HG03460 (cell line): ENCODE measurements at regions not wholly inside any gene's neighbourhood (a gene's known extent, or its start where the extent isn't known, plus 50 kb on each side); places are given as distances from the start of the nearest gene placed in this dataset.
"Not testable (repeated sequence)": the region's sequence is repeated elsewhere in the genome, so short reads cannot be mapped to it uniquely, and the experiment has no call there.

Source experiments
- ATAC-seq: cut with Tn5 transposase; IDR thresholded peaks from one replicate; pipeline ENCODE4 v1.9.1; 2021; ENCODE audit not compliant: unreplicated experiment

DNA sequence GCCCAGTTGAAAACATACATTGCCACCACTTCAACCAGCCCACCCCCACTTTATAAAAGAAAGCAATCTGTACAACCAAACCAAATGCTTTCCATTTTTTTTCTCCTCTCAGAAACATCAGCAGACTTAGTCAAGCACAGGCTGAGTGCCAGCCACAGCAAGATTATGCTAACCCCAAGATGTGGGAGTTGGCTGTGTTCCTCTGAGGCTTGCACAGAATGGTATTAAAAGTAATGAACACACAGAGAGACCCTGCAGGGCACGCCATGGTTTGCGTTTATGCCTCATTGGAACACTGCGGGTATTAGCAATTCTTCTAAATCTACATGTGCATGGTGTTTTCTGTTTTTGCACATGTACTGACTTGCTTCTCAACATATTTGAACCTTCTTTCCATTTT lies 419.9 kb upstream of the GRAMD2B start:
- no peak for ATAC-seq

DNA sequence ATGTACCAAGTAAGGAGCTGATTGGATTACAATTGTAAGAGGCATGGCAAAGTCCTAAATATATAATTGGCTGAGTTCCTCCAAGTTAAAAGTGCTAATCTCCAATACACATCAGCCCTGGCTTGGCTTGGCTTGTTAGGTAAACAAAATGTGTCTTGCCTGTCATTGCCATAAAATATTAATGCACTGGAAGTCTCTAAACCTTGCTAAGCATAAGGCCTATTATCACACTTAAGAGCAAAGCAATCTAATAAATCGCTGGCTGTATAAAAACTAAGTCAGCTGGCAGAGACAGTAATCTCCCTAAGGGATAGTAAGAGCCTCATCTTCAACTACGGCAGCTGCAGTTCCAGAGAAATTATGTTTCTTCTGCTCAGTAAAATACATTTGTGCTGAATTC lies 418.6 kb upstream of the GRAMD2B start:
- no peak for ATAC-seq

DNA sequence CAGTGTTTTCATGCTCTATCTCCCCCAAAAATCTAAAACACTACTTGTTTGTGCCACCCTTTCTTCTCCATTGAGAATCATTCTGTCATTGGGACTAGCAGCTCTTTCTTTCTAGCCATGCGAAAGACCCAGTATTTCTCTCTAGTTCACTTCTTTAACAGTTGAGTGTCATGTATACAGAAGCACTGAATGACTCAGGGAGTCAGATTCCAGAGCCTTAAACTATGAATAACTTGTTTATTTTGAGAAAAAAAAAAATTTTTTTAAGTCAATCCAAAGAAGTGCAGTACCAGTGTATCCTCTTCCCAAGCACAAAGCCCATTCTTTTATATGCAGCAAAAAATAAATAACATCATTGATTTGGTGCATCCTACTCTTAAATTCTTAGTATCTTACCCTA lies 415.4 kb upstream of the GRAMD2B start:
- no peak for ATAC-seq

DNA sequence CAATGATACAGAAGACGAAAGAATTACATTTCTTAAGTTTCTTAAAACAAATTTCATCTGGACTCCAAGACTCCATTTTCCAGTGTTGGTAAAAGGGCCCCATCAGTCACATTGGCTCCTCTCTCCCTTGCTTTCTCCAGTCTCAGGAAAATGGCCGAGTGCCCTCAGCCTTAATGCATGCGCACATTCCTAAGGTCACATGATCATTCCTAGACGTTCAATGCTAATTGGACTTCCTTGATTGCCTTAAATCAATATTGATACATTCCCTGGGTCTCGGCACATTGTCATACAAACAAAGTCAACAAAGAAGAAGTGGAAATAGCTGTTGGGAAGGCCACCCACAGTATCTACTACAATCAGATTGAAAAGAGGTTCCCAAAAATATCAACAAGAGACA lies 413.6 kb upstream of the GRAMD2B start:
- ATAC-seq = no peak

DNA sequence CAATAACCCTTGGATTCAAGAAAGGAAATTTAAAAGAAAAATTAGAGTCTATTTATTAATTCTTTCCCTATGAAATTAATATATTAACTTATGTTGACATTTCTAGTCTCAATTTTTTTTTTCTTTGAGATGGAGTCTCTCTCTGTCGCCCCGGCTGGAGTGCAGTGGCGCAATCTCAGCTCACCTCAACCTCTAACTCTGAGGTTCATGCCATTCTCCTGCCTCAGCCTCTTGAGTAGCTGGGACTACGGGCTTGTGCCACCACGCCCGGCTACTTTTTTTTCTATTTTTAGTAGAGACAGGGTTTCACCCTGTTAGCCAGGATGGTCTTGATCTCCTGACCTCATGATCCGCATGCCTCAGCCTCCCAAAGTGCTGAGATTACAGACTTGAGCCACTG lies 411.7 kb upstream of the GRAMD2B start:
- not testable (repeated sequence) for ATAC-seq

DNA sequence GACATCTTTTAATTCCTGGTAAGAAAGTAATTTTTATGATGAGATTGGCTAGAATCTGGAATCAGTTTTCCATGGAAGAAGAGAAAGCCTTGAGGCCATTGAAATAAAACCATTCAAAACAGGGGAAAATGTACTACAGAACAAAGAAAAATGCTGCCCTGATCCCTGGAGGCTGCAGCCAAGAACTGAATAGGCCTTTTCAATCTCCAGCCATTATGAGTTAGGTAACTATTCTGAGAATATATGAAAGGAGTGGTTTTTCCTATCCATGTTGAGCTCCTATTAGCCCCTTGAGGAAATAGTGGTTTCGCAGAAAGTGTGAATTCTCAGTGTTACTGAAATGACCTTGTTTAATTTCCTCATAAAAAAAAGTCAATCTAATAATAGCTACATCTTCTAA lies 408.5 kb upstream of the GRAMD2B start:
- no peak for ATAC-seq

DNA sequence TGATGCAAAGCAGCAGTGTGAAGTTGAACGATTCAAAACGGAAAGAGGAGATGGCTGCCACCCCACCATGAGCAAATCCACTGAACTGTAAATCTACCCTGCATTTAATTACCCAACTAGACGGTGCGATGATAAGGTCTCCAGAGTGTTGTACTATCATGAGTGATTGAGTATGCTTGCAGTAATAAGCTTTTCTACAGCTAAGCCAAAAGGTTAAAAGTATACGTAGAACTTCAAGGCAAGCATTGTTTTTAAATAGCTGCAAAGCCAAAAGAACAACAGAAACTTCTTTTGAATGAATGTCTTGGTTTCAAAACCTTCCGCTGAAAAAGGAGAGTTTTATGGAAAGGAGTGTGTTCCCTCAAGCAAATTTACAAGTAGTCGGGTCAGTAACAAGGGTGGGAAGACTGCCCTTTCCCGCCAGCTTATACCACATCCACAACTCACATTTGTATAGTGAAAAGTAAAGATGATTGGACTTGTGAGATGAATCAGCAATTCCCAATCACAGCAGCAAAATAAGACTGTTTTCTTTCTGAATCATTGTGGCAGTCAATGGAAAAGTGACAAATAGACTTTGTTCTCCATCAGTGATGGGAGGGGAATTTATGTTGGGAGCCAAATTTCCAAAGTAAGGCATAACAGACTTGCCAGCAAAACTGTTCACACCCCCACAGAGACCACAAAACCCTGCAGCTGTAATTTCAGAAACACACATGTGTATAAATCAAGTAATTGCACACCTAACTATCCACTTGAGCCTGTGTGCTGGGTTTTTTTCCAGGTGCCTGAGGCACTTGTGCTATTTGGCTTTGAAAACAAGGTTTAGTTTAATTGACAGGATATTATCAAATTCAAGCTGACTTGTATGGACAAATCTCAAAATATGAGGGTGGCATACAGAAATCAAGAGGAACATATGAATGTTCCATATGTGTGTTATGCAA lies 407.7 kb upstream of the GRAMD2B start:
- ATAC-seq = no peak

DNA sequence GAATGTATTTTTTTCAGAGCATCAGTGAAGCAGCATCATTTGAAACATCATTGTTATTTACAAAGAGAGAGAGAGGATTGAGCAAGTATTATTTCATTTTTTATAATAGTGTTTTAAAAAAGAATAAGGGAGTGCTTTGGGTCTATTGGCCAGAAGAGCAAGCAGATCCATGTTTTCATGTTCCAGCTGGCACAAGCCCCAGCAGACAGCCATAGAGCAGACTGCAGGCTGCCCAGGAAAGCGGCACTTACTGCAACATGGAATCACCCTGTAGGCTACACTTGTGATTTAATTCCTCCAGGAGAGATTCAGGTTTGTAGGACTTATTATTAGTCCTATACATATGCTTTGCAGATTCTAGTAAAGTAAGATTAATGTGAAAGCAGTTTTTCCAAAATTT lies 407.0 kb upstream of the GRAMD2B start:
- ATAC-seq = no peak

DNA sequence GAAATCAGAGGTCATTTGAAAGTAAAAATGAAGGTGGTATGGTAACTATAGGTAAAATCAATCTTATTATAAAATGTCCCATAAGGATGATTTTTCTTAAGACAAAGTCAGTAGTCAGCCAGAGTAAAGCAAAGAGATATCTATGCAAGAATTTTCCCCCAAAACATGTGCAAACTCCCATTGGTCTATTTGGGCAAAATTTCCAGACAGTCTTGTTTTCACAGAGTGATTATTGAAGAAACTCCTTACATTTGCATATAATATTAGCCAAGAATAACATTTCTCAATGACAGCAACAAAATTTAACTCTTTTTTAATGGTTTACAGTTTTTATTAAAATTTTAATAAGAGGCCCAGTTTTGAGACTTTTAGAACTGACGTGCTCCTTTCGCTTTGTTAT lies 406.1 kb upstream of the GRAMD2B start:
- ATAC-seq = no peak

DNA sequence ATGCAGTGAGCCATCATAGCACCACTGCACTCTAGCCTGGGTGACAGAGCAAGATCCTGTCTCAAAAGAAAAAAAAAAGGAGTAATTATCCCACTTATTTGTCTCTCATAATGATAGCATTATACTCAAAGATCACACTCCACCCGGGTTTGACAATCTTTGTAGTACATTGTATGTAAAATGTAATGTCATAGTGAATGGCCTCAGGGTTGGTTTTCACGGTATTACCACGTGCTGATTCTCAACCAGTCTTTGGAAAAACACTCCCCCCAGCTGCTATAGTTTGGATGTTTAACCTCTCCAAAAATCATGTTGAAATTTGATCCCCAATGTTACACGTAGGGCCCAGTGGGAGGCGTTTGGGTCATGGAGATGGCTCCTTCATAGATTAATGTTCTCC lies 402.4 kb upstream of the GRAMD2B start:
- ATAC-seq = no peak

DNA sequence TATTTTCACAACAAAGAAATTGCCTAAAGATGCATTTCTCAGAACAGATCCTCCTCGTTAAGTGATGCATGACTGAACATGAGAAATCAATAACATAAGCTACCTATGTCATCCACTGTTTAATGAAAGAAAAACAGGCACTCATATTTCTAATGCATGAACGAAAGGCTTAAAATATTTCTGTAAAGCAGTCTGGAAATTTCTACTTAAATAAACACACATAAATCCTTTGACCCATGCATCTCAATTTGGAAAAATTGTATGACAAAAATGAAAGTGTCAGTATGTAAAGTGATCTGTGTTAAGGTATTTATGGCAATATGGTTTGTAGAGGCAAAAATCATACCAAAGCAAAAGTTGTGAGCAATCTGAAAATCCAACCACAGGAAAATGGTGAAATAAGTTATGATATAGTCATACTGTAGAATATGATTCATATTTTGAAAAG lies 399.2 kb upstream of the GRAMD2B start:
- ATAC-seq = no peak

DNA sequence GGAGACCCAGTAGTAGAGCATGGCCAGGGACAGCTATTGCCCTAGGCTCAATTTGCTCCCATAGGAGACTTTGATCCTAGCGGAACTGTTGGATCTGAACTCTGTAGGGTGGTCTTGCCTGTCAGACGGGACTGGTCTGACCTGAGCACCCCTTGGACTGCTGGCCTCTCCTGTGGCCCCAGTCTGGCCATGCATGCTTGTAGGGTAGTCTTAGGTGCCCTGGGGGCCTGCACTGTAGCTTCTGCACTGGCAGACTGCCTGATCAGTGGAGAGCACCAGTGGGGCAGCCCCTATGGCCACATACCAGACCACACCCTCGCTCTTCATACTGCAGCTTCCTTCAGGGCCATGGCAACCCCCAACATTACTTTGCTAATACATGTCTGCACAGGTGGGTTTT lies 396.1 kb upstream of the GRAMD2B start:
- ATAC-seq = no peak

DNA sequence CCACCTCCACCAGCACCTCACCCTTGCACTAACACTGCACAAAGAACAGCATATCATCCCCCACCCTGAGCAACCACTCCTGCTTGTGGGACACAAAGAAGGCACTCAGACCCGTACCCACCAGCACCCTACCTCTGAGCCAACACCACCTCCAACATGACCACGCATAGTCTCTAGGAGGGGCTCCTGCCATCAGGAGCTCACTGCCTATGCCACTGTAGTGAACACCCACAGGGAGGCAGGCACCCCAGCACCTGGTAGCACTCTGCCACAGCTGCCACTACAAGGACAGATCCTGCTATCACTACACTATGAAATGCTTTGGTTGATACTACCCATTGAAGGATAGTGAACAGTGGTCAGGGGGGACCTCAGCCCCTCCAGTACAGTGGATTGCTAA lies 395.6 kb upstream of the GRAMD2B start:
- no peak for ATAC-seq

DNA sequence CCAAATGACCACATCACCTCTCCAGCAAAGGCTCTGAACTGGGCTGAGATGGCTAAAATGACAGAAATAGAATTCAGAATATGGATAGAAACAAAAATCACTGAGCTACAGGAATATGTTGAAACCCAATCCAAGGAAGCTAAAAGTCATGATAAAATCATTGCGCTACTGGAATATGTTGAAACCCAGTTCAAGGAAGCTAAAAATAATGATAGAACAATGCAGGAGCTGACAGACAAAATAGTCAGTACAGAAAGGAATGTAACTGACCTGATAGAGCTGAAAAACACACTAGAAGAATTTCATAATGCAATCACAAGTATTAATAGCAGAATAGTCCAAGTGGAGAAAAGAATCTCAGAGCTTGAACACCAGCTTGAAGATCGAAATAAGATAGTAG lies 394.9 kb upstream of the GRAMD2B start:
- ATAC-seq = no peak

DNA sequence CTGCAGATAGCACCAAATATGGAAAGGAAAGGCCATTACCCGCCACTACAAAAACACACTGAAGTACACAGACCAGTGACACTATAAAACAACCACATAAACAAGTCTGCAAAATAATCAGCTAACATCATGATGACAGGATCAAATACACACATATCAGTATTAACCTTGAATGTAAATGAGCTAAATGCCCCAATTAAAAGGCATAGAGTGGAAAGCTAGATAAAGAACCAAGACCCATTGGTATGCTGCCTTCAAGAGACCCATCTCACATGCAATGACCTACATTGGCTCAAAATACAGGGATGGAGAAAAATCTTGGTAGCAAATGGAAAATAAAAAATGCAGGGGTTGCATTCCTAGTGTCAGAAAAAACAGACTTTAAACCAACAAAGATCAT lies 393.9 kb upstream of the GRAMD2B start:
- ATAC-seq = not testable (repeated sequence)

DNA sequence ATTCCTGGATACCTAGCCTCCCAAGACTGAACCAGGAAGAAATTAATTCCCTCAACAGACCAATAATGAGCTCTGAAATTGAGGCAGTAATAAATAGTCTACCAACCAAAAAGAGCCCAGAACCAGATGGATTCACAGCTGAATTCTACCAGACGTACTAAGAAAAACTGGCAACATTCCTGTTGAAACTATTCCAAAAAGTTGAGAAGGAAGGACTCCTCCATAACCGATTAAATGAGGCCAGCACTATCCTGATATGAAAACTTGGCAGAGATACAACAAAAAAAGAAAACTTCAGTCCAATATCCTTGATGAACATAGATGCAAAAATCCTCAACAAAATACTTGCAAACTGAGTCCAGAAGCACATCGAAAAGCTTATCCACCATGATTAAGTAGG lies 392.5 kb upstream of the GRAMD2B start:
- ATAC-seq = no peak

DNA sequence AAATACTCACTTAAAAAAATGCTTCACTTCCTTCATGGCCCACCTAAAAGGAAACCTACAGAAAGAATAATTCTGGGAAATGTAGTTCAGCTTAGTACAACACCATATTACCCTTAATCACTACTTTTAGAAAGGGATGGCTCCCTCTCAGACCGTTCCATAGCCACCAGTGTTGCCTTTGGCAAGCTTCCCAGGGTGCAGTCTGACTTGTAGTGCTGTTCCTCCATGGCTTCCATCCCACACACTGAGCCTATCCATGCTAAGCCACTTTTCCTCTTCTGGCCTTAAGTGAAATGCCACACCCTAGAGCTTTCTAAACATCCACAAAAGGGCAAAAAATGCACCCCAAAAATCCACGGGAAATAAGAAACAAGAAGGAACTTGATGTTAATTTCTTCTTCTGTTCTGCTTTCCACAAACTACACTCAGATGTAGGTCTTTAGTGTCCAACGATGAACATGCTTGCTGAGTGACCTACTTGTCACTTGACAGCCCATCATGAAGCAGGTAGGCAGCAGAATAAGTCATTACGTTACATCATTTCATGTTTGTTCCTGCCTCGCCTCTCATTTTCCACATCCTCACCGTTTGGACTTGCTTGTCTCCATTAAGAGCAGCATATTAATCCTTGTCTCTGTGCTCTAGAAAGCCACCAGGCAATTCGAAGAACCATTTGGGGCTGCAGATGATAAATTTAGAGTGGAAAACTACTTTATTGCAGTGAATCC lies 391.1 kb upstream of the GRAMD2B start:
- ATAC-seq = no peak

DNA sequence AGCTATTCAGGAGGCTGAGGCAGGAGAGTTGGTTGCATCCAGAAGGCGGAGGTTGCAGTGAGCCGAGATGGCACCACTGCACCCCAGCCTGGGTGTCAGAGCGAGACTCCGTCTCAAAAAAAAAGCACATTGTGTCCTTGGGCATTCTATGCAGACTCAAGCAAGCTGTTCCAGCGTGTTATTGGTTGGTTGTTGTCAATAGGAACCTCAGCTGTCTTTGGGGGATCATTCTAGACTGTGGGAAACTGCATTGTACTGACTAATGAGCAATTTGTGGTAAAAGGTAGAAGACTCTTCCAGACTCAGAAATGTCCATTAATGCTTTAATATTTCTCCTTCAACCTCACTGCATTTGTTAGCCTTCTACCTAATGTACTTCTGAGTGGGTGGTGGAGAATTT lies 379.5 kb upstream of the GRAMD2B start:
- no peak for ATAC-seq

DNA sequence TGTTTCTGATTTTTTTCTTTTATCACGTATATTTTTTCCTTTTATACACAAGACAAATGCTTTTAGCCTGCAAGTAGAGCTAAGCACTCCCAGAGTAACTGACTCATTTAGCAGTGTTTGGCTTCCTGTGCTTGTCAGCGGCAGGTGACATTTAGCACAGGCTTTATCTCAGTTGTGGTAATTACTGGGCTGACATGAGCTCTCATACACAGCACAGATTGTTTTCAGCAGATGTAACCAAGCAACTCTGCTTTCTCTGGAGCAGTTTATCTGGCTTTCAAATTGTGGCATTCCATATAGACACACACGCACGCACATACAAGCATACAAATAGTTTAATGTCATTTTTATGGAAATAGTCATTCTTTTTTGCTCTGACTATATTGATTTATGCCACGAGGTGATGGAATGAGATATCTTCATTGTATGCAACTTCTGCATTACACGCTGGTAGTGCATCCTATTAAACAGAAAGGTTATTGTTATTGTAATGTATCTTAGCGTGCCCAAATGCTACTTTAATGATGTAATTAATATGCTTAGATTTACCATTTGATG lies 379.0 kb upstream of the GRAMD2B start:
- ATAC-seq = no peak

DNA sequence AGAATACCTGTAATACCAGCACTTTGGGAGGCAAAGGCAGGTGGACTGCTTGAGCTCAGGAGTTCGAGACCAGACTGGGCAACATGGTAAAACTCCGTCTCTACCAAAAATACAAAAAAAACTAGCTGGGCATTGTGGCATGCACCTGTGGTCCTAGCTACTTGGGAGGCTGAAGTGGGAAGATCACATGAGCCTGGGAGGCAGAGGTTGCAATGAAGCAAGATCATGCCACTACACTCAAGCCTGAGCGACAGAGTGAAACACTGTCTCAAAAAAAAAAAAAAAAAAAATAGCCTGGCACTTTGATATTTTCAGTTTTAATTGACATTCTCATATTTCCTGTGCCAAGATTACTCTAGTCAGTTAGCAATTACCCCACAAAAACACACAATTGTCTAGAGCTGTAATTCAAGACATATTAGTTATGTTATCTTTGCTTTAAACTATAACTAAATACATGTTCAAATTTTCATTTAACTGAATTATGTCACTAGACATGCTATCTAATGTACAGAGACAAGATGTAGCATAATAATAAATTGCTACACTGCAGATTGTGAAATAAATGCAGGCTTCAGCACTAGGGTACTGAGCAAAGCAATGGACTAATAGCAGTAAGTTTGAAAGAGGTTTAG lies 378.2 kb upstream of the GRAMD2B start:
- no peak for ATAC-seq

DNA sequence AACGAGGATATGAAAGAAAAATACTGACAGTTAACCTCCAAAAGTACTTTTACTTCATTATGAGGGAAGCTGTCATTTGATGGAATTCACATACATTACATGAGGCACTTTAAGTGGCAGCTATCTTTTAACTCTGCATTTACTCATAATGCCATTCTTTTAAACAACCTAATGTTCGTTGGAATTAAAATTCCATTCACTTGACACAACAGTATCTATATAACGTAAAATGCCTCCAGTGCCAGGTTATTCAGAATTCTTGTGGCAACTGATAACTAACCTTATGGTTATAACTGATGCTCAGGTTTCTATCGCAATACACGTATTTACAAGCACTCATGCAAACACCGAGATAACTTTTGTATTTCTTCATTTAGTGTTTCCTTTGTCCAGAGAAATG lies 376.9 kb upstream of the GRAMD2B start:
- no peak for ATAC-seq
